ENCODE measurements at regions not wholly inside any gene's neighbourhood (a gene's known extent, or its start where the extent isn't known, plus 50 kb on each side); places are given as distances from the start of the nearest gene placed in this dataset.
"Not testable (repeated sequence)": the region's sequence is repeated elsewhere in the genome, so short reads cannot be mapped to it uniquely, and the experiment has no call there.

DNA sequence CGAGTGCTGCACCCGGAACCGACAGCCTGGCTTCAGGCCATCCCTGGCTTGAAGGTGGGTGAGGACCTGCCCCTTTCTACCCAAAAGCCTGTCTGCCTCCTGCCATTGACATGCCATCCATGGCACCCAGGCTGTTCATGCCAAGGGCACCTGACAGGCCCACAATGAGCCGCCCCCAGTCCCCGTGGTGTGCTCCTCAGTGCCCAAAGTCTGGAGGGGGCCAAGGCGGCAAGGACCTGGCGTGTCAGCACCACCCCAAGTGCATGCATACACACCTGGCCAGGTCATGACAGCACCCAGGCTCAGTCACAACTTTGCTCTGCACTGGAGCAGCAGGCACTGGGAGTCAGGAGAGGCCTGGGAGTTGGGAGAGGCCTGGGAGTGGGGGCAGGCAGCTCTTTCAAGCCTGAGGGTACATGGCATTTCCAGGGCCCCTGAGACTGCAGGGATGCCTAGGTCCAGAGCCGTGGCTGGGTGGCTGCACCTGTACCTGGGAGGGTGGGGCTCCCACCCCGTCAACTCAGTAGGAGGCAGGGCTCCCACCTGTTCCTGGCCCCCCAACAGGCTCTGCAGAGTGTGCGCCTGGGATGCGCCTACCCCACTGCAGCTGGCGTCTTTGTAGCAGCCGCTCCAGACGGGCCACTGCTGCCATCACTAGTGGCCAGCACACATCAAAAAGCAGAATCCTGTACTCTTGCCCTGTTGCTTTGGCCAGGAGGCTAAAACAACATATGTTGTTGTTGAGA lies 71.7 kb downstream of the ZNF467 start:
- Histone ChIP-seq H3K4me1 (ENCODE audit: low read depth, poor library complexity, severe bottlenecking) (no peaks in the 10 kb centered on the region), H3K27me3 (ENCODE audit: insufficient read depth, low read depth) (no peaks in the 10 kb centered on the region), H3K79me2 (ENCODE audit: insufficient read depth, low read depth) (no peaks in the 10 kb centered on the region), H3K27ac (no peak overlapping the region), H3K4me3 (IDR thresholded peaks at IDR 0.05; ENCODE audit: insufficient read depth, low read depth, low read length) (no peak overlapping the region), H3K4me2 (no peak overlapping the region), H2AFZ (ENCODE audit: low read depth) (no peak overlapping the region), H4K20me1 (ENCODE audit: insufficient read depth) (no peaks in the 10 kb centered on the region), H3K36me3 (ENCODE audit: insufficient read depth) (no peaks in the 10 kb centered on the region), H3K9ac (no peak overlapping the region)
- TF ChIP-seq, protein P1, sequence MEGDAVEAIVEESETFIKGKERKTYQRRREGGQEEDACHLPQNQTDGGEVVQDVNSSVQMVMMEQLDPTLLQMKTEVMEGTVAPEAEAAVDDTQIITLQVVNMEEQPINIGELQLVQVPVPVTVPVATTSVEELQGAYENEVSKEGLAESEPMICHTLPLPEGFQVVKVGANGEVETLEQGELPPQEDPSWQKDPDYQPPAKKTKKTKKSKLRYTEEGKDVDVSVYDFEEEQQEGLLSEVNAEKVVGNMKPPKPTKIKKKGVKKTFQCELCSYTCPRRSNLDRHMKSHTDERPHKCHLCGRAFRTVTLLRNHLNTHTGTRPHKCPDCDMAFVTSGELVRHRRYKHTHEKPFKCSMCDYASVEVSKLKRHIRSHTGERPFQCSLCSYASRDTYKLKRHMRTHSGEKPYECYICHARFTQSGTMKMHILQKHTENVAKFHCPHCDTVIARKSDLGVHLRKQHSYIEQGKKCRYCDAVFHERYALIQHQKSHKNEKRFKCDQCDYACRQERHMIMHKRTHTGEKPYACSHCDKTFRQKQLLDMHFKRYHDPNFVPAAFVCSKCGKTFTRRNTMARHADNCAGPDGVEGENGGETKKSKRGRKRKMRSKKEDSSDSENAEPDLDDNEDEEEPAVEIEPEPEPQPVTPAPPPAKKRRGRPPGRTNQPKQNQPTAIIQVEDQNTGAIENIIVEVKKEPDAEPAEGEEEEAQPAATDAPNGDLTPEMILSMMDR (conservative IDR thresholded peaks at IDR 0.05; ENCODE audit: low read depth, low read length), result no peak

DNA sequence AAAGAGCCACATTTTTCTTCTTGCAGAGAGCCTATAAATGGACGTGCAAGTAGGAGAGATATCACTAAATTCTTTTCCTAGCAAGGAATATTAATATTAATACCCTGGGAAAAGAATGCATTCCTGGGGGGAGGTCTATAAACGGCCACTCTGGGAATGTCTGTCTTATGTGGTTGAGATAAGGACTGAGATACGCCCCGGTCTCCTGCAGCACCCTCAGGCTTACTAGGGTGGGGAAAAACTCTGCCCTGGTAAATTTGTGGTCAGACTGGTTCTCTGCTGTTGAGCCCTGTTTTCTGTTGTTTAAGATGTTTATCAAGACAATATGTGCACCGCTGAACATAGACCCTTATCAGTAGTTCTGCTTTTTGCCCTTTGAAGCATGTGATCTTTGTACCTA lies 75.6 kb downstream of the ZNF467 start:
- not testable (repeated sequence) for H3K4me1 ChIP-seq (ENCODE audit: low read depth, poor library complexity, severe bottlenecking); H3K36me3 ChIP-seq (ENCODE audit: insufficient read depth); H3K27ac ChIP-seq; H3K27me3 ChIP-seq (ENCODE audit: insufficient read depth, low read depth); H3K79me2 ChIP-seq (ENCODE audit: insufficient read depth, low read depth); H4K20me1 ChIP-seq (ENCODE audit: insufficient read depth); H3K9ac ChIP-seq; H2AFZ ChIP-seq (ENCODE audit: low read depth); H3K4me3 ChIP-seq (IDR thresholded peaks at IDR 0.05; ENCODE audit: insufficient read depth, low read depth, low read length); H3K4me2 ChIP-seq

DNA sequence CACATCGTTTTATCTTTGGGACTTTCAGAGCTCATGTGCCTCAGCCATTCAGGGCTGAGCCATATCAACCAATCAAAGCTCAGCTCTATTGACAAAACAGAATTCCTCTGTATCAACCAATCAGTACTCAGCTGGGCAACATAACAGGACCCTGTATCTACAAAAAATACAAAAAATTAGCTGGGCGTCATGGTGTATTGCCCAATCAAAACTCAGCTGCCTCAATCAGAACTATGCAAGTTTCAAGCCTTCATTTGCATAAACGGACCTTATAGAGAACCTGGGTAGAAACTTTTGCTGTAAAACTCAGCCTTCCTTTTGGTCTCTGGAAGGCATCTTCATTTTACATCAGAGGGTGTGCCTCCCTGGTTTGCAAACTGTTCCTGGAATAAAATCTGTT lies 77.1 kb downstream of the ZNF467 start:
- no peak overlapping the region for H3K4me3 ChIP-seq (IDR thresholded peaks at IDR 0.05; ENCODE audit: insufficient read depth, low read depth, low read length)
- H3K36me3 ChIP-seq (ENCODE audit: insufficient read depth), result no peaks in the 10 kb centered on the region
- no peaks in the 10 kb centered on the region for H3K79me2 ChIP-seq (ENCODE audit: insufficient read depth, low read depth)
- H2AFZ ChIP-seq (ENCODE audit: low read depth), result no peak overlapping the region
- H3K9ac ChIP-seq, result no peak overlapping the region
- H3K4me2 ChIP-seq, result no peak overlapping the region
- H4K20me1 ChIP-seq (ENCODE audit: insufficient read depth), result no peaks in the 10 kb centered on the region
- H3K4me1 ChIP-seq (ENCODE audit: low read depth, poor library complexity, severe bottlenecking), result no peaks in the 10 kb centered on the region
- H3K27me3 ChIP-seq (ENCODE audit: insufficient read depth, low read depth), result no peaks in the 10 kb centered on the region
- H3K27ac ChIP-seq, result no peak overlapping the region
- TF ChIP-seq, protein P1 (conservative IDR thresholded peaks at IDR 0.05; ENCODE audit: low read depth, low read length), result no peak

DNA sequence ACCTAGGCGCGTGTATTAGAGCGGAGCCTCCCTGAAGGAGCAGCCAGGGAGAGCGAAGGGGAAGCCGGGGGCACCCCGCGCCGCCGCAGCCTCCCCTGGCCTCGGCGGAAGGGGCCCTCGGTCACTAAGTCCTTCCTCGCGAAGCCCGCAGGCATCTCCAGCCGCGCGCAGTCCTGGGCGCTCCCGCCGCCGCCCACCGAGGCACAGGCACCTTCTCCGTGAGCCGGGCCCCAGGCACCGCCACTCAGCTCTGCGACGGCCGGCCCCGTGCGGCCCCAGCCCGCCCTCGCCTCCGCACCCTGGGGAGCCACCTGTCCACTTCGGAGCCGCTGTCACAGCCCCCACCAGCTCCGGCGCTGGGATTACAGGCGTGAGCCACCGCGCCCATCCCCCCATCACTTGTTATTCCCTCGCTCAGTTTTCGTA lies 80.8 kb downstream of the ZNF467 start:
- Histone ChIP-seq H3K27ac (no peak overlapping the region), H4K20me1 (ENCODE audit: insufficient read depth) (no peaks in the 10 kb centered on the region), H3K79me2 (ENCODE audit: insufficient read depth, low read depth) (no peaks in the 10 kb centered on the region), H3K9ac (no peak overlapping the region), H2AFZ (ENCODE audit: low read depth) (no peak overlapping the region), H3K4me2 (no peak overlapping the region), H3K4me1 (ENCODE audit: low read depth, poor library complexity, severe bottlenecking) (no peaks in the 10 kb centered on the region), H3K27me3 (ENCODE audit: insufficient read depth, low read depth) (no peaks in the 10 kb centered on the region), H3K4me3 (IDR thresholded peaks at IDR 0.05; ENCODE audit: insufficient read depth, low read depth, low read length) (no peak overlapping the region), H3K36me3 (ENCODE audit: insufficient read depth) (no peaks in the 10 kb centered on the region)
- TF ChIP-seq, protein P1 (conservative IDR thresholded peaks at IDR 0.05; ENCODE audit: low read depth, low read length), result no peak

DNA sequence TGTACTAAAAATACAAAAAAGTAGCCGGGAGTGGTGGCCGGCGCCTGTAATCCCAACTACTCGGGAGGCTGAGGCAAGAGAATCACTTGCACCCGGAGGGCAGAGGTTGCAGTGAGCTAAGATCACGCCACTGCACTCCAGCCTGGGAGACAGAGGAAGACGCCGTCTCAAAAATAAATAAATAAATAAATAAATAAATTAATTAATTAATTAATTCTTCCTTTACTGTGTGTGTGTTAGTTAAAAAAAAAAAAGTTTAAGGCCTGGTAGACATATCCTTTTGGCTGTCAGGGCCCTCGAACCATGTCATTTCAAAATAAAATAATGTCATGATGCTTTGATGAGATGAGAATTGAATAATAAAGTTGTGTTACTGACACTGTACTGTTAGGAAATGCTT lies 81.3 kb downstream of the ZNF467 start:
- no peaks in the 10 kb centered on the region for H3K79me2 ChIP-seq (ENCODE audit: insufficient read depth, low read depth)
- no peaks in the 10 kb centered on the region for H3K36me3 ChIP-seq (ENCODE audit: insufficient read depth)
- H4K20me1 ChIP-seq (ENCODE audit: insufficient read depth), result no peaks in the 10 kb centered on the region
- H3K4me3 ChIP-seq (IDR thresholded peaks at IDR 0.05; ENCODE audit: insufficient read depth, low read depth, low read length), result no peak overlapping the region
- H3K4me2 ChIP-seq, result no peak overlapping the region
- no peak overlapping the region for H3K9ac ChIP-seq
- no peak overlapping the region for H3K27ac ChIP-seq
- TF ChIP-seq, protein P1 (conservative IDR thresholded peaks at IDR 0.05; ENCODE audit: low read depth, low read length), result no peak
- H2AFZ ChIP-seq (ENCODE audit: low read depth), result no peak overlapping the region
- no peaks in the 10 kb centered on the region for H3K4me1 ChIP-seq (ENCODE audit: low read depth, poor library complexity, severe bottlenecking)
- no peaks in the 10 kb centered on the region for H3K27me3 ChIP-seq (ENCODE audit: insufficient read depth, low read depth)
